Lower leg skin (tissue), 4 donors: ENCODE measurements at regions not wholly inside any gene's neighbourhood (a gene's known extent, or its start where the extent isn't known, plus 50 kb on each side); places are given as distances from the start of the nearest gene placed in this dataset.

Source experiments
- DNase-seq, 2 donors: peaks; one replicate each; pipeline ENCODE4 v3.0.0-alpha.2; 2019; ENCODE audit warnings: low spot score in 2 of 2
- H3K4me3 ChIP-seq: fragments of 200-600 bp; sonication (generic); 2 replicates; pipeline ENCODE4 v1.5.1; 2017; ENCODE audit warnings: mild to moderate bottlenecking, low read depth; ENCODE audit not compliant: poor library complexity, severe bottlenecking
- POLR2A ChIP-seq, 2 donors: fragments of 450-650 bp; IDR thresholded peaks; one replicate each; pipeline ENCODE4 v1.6.1; 2016 to 2017; ENCODE audit warnings: antibody characterized with exemption in 2 of 2, mild to moderate bottlenecking in 1 of 2, moderate library complexity in 1 of 2
- WGBS, 2 donors: methylation state at CpG; one replicate each; pipeline ENCODE4 v1.1.5; 2018; 5-methylcytosine and 5-hydroxymethylcytosine counted together
- intact Hi-C: fragments of 100-400 bp; cut with DNase I; formaldehyde crosslinking; loops from one replicate; pipeline ENCODE4 v1.15.0; 2023; ENCODE audit warnings: low total_unique reads
- TF ChIP-seq, protein P1 (sequence below), 3 donors: fragments of 450-650 bp; IDR thresholded peaks; one replicate each; pipeline ENCODE4 v1.5.1; 2016; ENCODE audit warnings: antibody characterized with exemption in 3 of 3, mild to moderate bottlenecking in 3 of 3, moderate library complexity in 2 of 3

GRCh38 chr3:112765531-112765930, 81.1 kb downstream of the CD200R1L start:
- 82 to 85% methylated on average over 3 of the region's 3 CpGs for WGBS, 2 donors
- H3K4me3 ChIP-seq: no peak overlapping the region
- intact Hi-C loops: no loop called here
- no peak for DNase-seq
- TF ChIP-seq, protein P1, sequence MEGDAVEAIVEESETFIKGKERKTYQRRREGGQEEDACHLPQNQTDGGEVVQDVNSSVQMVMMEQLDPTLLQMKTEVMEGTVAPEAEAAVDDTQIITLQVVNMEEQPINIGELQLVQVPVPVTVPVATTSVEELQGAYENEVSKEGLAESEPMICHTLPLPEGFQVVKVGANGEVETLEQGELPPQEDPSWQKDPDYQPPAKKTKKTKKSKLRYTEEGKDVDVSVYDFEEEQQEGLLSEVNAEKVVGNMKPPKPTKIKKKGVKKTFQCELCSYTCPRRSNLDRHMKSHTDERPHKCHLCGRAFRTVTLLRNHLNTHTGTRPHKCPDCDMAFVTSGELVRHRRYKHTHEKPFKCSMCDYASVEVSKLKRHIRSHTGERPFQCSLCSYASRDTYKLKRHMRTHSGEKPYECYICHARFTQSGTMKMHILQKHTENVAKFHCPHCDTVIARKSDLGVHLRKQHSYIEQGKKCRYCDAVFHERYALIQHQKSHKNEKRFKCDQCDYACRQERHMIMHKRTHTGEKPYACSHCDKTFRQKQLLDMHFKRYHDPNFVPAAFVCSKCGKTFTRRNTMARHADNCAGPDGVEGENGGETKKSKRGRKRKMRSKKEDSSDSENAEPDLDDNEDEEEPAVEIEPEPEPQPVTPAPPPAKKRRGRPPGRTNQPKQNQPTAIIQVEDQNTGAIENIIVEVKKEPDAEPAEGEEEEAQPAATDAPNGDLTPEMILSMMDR (IDR thresholded peaks at IDR 0.05): no peak
- TF ChIP-seq POLR2A (IDR thresholded peaks at IDR 0.05): no peak

- TF ChIP-seq, protein P1 (IDR thresholded peaks at IDR 0.05): no peak
- no peak for TF ChIP-seq POLR2A (IDR thresholded peaks at IDR 0.05)
- 77 to 82% methylated on average over 3 of the region's 3 CpGs for WGBS, 2 donors
- no peak for DNase-seq
- intact Hi-C loops: no loop called here
- H3K4me3 ChIP-seq: no peak overlapping the region
Measured at GRCh38 chr3:112763258-112763657, 83.4 kb downstream of the CD200R1L start.

GRCh38 chr3:112761062-112761638, 85.5 kb downstream of the CD200R1L start:
- intact Hi-C loops: no loop called here

GRCh38 chr3:112759681-112760080, 87.0 kb downstream of the CD200R1L start:
- H3K4me3 ChIP-seq: no peak overlapping the region
- intact Hi-C loops: no loop called here
- DNase-seq: no peak
- no peak for TF ChIP-seq POLR2A (IDR thresholded peaks at IDR 0.05)
- TF ChIP-seq, protein P1 (IDR thresholded peaks at IDR 0.05): no peak
- 95 to 96% methylated on average over 1 of the region's 1 CpG for WGBS, 2 donors

More at GRCh38 chr3:112761062-112761638, 85.5 kb downstream of the CD200R1L start:
- TF ChIP-seq, protein P1 (IDR thresholded peaks at IDR 0.05): no peak
- no peak for TF ChIP-seq POLR2A (IDR thresholded peaks at IDR 0.05)
- DNase-seq: no peak
- H3K4me3 ChIP-seq: no peak overlapping the region

DNA sequence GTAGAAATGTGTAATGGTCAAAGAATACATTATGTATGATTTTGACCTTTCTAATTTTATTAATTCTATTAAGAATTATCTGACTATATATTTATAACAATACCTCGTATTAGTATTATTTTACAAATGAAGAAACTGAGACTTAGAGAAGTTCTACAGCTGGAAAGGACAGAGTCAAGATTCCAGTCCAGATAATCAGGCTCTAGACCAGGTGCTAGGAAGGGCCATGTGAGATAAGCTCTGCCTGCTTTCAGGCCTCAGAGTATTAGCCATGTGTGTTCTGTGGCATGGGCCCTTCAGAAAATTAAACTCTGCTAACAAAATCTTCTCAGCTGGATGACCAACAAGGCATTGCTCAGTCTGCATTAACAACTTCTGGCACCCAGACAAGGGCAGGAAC, 87.5 kb downstream of the CD200R1L start:
- WGBS, 2 donors: 86 to 90% methylated on average over 1 of the region's 1 CpG
- DNase-seq: no peak
- no peak for TF ChIP-seq POLR2A (IDR thresholded peaks at IDR 0.05)
- TF ChIP-seq, protein P1 (IDR thresholded peaks at IDR 0.05): no peak
- no peak overlapping the region for H3K4me3 ChIP-seq
- intact Hi-C loops: no loop called here

GRCh38 chr3:112757197-112757596, 89.5 kb downstream of the CD200R1L start:
- no peak for DNase-seq
- no peak overlapping the region for H3K4me3 ChIP-seq
- no peak for TF ChIP-seq POLR2A (IDR thresholded peaks at IDR 0.05)
- TF ChIP-seq, protein P1 (IDR thresholded peaks at IDR 0.05): no peak
- WGBS, 2 donors: 74 to 89% methylated on average over 1 of the region's 1 CpG
- intact Hi-C loops: no loop called here
